HG03571 (cell line): ENCODE measurements at regions not wholly inside any gene's neighbourhood (a gene's known extent, or its start where the extent isn't known, plus 50 kb on each side); places are given as distances from the start of the nearest gene placed in this dataset.

Experiments
- ATAC-seq: cut with Tn5 transposase; IDR thresholded peaks from one replicate; pipeline ENCODE4 v1.9.1; 2021; ENCODE audit not compliant: unreplicated experiment

- ATAC-seq, result no peak
Measured at GRCh38 chr11:92276773-92277172, 52.2 kb downstream of the FAT3 start.

DNA sequence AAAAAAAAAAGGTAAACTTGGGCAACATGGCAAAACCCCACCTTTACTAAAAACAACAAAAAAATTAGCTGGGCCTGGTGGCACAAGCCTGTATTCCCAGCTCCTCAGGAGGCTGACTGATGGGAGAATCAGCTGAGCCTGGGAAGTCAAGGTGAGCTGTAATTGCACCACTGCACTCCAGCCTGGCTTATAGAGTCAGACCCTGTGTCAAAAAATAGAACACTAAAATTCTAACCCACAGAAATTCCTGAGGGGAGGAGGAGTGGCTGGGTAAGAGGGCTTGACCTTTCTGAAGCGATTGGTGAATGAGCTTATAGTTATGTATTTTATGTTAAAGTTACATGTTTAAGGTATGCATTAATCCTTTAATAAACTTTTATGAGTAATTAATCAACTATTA is 53.3 kb downstream of the FAT3 start:
- ATAC-seq, result no peak

DNA sequence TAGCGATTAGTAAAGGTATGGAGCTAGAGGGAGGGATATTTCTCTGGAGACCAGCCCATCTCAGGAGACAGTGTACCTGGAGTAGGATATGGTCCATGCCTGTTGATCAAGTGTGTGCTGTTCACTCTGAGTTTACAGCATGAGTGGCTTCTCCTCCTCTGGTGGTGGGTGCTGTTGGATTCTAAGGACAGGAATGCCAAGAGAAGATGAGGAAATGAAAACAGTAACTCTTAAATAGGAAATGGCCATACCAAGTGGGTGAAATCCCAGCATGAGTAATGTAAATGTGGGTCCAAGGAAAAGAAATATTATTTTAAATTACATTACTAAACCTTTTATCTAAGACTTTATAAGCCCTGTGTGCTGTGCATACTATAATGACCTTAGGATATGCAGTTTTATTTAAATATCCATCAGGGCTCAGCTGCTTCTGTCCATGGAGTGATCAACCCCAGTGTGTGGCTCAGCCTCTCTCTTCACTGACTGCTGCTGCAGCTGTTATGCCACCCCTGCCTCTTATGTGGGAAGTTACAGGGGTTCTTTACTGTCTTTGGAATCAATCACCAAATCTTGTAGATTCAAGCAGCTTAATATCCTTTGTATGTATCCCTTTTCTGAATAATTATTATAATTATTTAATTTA is 54.3 kb downstream of the FAT3 start:
- no peak for ATAC-seq

GRCh38 chr11:92284107-92284506 is 59.5 kb downstream of the FAT3 start:
- no peak for ATAC-seq

DNA sequence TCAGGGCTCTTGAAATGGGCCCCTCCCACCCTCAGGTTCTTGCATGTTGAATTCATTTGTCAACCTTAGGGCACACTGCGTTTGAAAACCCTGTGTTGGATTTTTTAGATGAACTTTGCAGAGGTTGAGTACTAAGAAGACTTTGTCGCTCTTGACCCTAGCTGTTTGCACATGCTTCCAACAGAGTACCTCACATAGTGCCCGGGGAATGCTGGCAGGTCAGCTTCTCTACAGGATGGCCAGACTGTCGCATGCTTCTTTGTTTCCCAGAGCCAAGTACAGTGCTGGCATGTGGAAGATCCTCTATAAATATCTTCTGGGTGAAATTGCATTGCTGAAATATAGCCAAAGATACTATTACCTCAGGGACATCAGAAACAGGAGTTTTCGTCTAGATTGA is 59.9 kb downstream of the FAT3 start:
- ATAC-seq, result no peak

GRCh38 chr11:92285776-92286175 is 61.2 kb downstream of the FAT3 start:
- no peak for ATAC-seq

GRCh38 chr11:92286709-92287108 is 62.1 kb downstream of the FAT3 start:
- no peak for ATAC-seq

DNA sequence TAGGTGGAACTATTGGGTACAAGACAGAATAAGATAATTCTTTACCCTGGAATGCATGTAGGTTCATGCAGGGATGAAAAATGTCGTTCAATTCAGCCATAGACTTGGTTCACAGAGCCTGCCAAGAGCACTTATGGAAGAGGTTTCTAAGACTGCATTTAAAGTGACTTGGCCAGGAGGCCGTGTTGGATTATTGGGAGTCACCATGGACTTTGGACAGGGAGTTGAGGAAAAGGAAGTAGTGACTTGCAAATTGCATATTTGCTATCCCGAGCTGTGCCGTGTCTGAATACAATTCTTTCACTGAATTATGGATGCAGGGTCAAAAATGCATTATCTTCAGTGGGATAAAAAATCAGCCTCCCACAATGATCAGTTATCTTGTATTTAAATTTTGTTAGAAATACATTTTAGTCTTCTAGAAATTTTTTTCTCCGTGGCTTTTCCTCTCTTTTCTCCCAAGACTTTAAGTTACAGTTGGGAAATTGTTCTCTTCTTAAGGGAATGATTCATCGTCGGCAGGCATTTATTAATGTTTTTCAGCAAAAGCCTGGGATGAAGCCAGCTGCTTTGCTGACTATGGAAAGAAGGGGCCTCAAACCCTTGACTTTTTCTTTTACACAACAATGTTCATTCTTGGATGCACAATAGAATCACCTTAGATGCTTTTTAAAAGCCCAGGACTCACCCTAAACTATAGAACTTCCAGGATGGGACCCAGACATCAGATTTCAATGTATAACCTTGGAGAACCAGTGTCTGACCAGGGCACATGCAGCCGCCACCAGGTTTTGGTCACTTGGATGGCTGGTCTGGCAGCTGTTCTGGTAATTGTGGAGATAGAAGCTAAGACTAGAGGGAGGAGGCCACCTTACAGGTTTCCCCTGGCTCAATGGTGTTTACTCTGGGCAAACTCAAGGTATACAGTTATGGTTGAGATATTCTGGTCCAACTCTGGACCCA is 70.8 kb downstream of the FAT3 start:
- ATAC-seq, result no peak

- no peak for ATAC-seq
Measured at GRCh38 chr11:92296138-92296515, 71.5 kb downstream of the FAT3 start.

DNA sequence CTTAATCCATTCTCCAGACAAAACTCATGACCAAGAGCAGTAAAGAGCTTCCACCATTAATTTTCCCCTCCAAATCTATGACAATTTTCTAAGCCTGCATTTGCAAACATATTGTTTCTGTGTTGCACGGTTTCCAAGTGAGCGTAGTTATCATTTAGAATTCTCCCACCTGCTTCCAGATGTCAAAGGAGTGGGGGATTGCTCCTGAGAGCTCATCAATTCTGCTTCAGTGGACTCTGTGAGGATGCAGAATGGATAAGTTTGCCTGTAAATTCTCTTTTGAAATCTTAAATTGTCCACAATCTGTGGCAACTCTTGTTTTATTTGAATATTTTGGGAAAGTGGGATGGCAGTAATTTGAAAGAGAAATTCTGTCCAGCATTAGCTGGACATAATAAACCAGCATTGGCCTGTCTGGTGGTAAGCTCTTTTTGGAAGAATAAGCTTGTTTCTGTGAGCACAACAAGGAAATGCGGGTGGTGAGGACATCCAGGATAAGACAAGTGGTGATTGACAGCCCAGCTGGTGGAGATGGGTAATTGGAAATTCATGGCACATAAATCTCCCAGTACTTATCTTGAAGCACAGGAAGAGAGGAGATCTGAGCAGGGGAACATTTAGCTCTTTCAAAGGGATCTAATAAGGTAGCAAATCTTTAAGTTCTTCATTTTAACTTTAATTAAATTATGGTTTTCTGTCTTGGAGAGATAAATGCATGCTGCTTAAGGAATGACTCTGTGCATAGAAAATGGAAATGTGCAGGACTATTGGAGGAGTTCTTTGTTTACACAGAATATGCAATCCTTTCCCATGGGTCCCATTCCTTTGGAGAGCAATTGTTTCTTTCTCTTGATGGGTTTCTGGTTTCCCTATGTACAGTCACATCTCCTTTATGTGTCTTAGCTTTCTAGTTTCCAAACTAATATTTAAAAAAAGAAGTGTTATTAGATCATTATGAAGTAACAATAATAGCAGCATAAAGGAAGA is 73.2 kb downstream of the FAT3 start:
- ATAC-seq, result no peak

DNA sequence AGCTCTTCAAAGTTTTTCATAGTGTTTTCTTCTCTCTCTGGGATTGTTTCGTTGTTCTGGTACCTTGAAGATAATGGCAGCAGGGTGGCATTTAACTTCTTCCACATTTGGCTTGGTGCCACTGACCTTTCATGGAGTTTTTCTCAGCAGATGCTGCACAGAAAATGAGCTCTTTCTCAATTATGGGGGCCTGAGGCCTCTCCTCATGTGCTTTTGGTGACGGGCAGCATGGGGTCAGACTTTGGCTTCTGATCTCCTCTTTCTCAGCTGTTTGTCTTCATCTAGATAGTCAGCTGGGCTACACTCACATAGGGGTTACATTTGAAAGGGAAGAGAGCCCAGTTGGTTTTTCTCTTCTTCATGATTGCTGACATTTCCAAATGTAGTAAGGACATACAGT is 76.3 kb downstream of the FAT3 start:
- no peak for ATAC-seq

GRCh38 chr11:92302770-92303169 is 78.2 kb downstream of the FAT3 start:
- ATAC-seq, result no peak

DNA sequence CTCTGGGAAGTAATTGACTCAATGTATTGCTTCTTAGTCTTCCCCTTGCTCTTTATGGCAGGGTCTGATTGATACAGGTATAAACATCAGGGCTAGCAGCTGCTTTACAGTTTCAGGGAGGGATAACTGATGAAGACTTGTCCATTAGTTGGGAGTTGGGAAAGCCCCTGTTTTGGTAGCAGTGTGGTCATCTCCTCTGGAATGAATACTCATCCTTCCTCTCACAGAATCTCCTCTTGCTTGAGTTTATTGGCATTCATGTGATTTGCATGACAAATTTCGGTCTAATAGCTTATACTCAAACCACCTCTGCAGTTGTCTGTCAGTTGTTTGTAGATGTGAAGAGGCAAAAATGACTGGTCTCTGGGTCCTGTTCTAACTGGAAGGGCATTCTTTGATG is 79.7 kb downstream of the FAT3 start:
- ATAC-seq, result no peak

GRCh38 chr11:92306966-92307510 is 82.4 kb downstream of the FAT3 start:
- ATAC-seq, result no peak

- ATAC-seq, result no peak
Measured at GRCh38 chr11:92308366-92308765, 83.7 kb downstream of the FAT3 start.

GRCh38 chr11:92311616-92312449 is 87.2 kb downstream of the FAT3 start:
- no peak for ATAC-seq

DNA sequence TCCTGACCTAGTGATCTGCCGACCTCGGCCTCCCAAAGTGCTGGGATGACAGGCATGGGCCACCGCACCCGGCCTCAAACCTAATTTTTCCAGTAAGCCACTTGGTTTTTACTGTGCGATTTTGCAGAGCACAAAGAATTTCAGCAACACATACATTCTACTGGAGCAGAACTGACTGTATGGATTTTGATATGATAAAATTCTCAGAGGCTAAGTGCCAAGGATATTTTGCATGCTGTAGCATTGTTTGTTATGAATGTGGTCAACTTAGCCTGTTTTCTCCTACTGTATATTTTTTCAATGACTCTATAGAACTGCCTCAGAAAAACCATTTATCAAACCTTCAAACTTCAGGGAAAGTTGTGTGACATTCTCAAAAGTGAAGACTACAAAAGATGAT is 89.2 kb downstream of the FAT3 start:
- no peak for ATAC-seq

DNA sequence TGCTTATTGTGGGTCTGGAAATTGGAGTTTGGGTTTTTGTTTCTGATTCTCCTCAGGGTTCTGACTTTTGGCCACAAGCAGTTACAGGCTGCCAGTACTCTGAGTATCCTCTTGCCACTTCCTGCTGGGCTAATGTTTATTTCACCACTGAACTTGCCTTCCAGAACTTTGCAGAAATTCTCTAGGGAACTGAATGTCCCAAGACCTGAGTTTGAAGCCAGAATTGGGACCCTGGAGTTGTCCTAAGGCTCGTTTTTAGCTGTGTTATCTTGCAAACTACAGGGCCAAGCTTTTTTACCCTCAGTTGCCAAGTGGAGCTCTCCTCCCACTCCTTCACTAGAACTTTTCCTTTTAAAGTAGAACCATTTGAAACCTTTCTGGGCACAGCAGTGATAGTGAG is 89.9 kb downstream of the FAT3 start:
- ATAC-seq, result no peak

GRCh38 chr11:92316106-92316809 is 91.6 kb downstream of the FAT3 start:
- no peak for ATAC-seq
